Stimulated activated CD4-positive, alpha-beta T cell treated with anti-CD3 and anti-CD28 coated beads, Interleukin-15, amount 100 ng/mL, for 1 hour (primary cell): ENCODE measurements at regions not wholly inside any gene's neighbourhood (a gene's known extent, or its start where the extent isn't known, plus 50 kb on each side); places are given as distances from the start of the nearest gene placed in this dataset.

Source experiments
- DNase-seq, 2 donors: peaks; one replicate each; pipeline ENCODE4 v3.0.0-alpha.2; 2020; ENCODE audit warnings: low read depth in 1 of 2, low spot score in 1 of 2

DNA sequence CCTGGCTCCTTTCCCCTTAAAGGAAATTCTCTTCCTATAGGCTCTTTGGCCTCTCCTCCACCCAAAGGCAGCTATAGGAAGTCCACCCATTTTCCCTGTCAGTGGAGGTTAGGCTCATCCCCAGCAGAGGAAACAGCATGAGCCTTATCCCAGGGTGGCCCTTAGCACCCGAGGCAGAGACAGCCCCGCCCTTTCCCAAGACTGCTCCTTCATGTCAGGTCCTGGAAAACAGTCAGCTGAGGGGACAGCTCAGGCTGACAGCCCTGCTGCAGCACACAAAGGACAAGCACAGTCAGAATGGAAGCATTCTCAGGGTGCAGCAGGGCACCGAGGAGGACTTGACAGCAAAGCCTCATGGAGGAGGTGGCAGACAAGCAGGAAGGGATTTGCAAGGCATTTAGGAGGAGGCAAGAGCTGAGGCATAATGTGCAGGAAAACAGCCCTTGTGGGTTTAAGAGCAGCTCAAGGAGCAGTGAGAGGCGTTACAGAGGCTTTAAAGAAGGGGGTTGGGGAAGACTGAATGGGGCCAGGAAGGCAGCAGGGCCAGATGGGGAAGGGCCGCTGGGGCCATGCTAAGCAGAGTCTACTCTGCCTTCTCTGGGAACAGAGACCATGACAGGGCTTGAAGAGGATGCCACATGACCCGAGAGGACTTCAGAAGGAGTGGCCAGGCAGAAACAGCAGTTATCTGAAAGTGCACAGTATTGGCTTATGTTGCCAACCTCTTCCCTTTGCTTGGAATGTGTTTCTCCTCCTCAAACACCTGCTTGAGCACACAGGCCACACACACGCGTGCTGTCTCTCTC, 216.6 kb downstream of the SH3BP4 start:
- no peak for DNase-seq

DNA sequence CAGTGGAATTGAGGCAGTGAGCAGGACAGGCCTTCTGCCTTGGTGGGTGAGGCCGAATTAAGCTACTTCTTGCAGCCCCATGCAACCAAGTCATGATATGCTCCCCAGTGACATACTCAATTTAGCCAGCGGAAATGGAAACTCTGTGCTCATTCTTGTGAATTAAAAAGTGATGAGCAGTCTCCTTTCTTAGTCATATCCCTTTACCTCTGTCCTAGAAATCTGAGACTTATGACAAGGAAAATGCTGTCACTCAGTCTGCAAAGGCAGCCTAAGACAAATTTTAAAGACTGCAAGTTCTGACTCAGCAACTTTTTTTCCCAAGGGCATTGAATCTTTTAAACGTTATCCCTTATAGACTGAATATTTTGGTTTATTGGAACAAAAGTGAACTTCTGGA, 218.2 kb downstream of the SH3BP4 start:
- no peak for DNase-seq

GRCh38 chr2:235170536-235171521, 219.0 kb downstream of the SH3BP4 start:
- DNase-seq, result no peak

- DNase-seq, result no peak
These were observed 219.8 kb downstream of the SH3BP4 start for GRCh38 chr2:235171550-235172031.

- DNase-seq, result no peak
These were observed 228.8 kb downstream of the SH3BP4 start for GRCh38 chr2:235180642-235181041.

DNA sequence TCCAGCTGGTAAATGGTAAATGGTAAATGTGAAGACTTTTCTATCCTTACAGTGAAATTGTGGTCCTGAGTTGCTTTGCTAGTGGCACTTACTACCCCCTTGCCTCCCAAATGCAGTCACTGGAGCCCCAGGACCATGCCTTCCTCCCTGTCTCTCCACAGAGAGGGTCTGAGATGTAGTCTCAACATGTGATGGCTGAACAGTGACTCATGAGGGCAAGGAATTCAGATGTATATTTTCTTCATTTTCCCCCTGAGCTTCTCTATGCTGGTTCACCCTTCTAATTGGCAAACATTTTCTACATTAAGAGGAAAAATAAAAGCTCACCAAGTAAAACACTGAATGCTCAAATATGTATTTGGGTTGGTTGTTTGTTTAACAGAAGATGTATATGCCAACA, 232.0 kb downstream of the SH3BP4 start:
- DNase-seq, result no peak

- DNase-seq, result no peak
These were observed 236.0 kb downstream of the SH3BP4 start for GRCh38 chr2:235187806-235188205.

GRCh38 chr2:235191486-235191885, 239.7 kb downstream of the SH3BP4 start:
- no peak for DNase-seq

- DNase-seq, result no peak
These were observed 240.2 kb downstream of the SH3BP4 start for GRCh38 chr2:235191978-235192377.

DNA sequence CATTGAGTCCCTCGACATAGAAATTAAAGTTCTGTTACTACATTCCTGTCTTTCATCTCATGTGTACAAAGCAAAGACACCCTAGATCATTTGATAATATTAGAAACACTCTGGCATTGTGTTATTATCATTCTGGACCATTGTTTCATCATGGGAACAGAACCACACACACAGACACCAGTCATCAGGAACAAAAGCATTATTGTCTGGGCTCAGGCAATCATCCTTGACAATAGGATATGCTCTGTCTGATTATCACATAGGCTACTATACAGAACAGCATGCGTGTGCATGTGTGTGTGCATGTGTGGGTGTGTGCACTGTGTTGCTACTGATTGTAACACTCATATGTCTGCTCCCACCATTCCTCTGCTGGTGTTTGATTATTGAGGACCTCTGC, 242.5 kb downstream of the SH3BP4 start:
- DNase-seq, result no peak

- no peak for DNase-seq
These were observed 243.0 kb downstream of the SH3BP4 start for GRCh38 chr2:235194836-235195235.

DNA sequence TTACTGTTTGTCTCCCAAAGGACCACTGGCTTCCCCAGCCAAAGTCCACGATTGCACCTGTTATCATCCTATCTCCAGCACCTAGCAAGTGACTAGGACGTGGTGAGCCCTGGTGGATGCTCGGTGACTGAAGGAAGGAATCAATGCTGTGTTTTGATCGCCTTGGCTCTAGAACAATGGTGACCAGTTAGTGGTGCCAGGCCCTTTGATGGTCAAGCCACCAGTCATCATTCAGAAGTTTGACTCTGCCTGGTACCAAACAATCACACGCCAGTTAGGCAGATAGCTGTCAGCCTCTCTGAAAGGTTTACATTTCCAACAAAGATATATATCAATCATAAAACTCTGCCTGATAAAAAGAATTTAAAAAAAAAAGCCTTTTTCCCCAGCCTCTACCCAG, 244.1 kb downstream of the SH3BP4 start:
- DNase-seq, result no peak

GRCh38 chr2:235199128-235199527, 247.3 kb downstream of the SH3BP4 start:
- no peak for DNase-seq

GRCh38 chr2:235200216-235200615, 248.4 kb downstream of the SH3BP4 start:
- DNase-seq, result no peak

GRCh38 chr2:235201756-235202155, 249.9 kb downstream of the SH3BP4 start:
- no peak for DNase-seq

DNA sequence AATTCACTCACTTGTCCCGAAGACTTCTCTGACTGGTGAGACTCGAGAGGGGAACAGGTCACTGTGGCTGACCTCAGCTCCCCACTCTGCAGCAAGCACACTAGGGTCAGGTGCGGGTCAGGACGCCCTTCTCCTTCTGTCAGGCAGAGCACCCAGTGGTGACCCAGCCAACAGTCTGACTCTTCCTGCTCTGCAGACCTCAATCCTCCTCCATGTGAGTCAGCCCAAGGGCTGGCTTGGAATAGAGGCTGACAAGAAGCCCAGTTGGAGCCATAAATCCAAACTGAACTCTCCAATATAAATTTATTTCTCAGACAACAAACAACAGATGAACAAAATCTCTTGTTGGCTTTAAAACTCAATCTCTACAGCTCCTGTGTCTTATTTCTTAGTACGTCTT, 253.1 kb downstream of the SH3BP4 start:
- DNase-seq, result no peak

DNA sequence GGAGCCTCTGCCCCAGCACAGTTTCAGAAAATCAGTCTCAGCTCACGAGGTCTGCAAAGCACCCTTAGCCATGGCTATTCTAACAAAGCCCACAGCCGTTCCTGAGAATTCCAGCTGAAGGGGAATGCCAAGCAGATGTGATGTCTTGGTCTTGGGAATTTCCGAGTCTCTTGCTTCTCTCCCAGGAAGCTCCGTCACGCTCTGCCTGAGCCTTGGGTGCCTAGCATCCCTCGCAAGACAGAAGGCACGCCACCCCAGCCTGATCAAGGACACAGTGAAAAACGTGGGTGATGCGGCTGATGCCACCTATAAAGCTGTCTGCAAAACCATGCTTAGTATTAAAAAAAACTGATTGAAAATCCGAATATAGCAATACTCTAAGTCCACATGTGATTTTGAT, 254.6 kb downstream of the SH3BP4 start:
- no peak for DNase-seq

- DNase-seq, result no peak
These were observed 255.3 kb downstream of the SH3BP4 start for GRCh38 chr2:235206980-235207579.

DNA sequence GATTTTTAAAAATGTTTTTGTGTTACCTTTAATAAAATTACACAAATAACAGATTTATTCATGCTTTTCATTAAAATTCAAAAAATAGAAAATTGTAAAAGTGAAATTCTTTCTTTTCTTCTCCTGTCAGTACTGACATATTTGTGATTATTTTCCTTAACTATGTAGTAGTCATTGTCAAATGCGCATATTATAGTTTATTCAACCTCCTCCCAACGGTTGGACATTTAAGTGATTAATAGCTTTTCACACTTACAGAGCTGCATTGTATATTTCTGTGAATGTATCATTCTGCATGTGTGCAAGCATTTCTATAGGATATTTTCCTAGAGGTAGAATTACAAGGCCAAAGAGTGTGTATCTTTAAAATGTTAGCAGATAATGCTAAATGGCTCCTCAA, 259.2 kb downstream of the SH3BP4 start:
- DNase-seq, result no peak

DNA sequence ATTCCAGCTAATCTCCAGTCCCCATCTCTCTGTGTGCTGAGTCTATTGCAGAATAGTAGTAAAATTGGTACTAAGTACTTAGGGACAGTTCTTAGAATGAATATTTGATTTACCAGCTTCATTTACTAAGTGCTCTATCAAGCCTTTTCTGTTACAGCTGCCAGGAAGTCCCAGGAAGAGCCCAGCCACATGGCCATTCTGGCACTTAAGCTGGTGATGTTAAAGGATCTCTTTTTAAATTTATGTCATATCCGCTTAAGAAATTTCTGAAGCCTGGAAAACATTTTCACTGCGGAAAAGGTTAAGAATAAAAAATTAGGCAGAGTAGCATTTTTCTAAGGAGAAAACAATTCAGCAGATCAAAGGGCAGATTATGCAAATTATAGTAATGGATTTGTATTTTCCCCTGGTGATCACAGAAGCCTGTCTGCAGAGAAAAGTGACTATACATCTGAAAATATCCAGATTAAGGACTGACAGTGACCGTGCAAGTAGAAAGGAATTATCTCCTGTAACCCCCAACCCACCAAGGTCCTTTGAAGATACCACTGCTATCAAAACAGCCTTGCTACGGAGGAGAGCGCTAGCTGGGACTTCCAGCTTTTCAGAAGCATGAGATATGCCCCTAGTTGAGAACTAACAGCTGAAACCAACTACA, 260.8 kb downstream of the SH3BP4 start:
- no peak for DNase-seq

DNA sequence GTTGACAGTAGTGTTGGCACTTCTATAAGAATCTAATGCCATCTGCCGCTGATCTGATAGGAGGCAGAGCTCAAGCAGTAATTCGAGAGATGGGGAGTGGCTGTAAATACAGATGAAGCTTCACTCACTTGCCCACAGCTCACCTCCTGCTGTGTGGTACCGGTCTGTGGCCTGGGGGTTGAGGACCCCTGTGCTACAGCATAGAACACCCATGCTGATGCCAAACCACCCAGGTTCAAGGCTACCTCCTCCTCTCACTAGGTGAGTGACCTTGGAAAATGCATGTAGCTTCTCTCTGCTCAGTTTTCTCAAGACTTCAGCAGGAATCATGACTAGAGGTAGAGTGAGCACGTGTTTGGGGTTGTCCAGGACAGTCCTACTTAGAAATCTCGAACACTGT, 263.4 kb downstream of the SH3BP4 start:
- no peak for DNase-seq
